Keratinocyte (primary cell): ENCODE measurements at regions not wholly inside any gene's neighbourhood (a gene's known extent, or its start where the extent isn't known, plus 50 kb on each side); places are given as distances from the start of the nearest gene placed in this dataset.

Source experiments
- DNase-seq: peaks from one replicate; pipeline ENCODE4 v3.0.0-alpha.2; 2011; ENCODE audit warnings: low read depth, missing footprints, low spot score
- FAIRE-seq: peaks from 2 replicates; lab custom pipeline; 2011; peaks lifted over from hg19 to GRCh38; lab: Jason Lieb, UNC
- H2AFZ ChIP-seq: 2 replicates; pipeline ENCODE4 v1.6.0; 2012; ENCODE audit warnings: low read length, control low read depth, inconsistent platforms; ENCODE audit not compliant: control insufficient read depth
- H3K27ac ChIP-seq: 2 replicates; pipeline ENCODE4 v1.5.1; 2011; ENCODE audit warnings: low read length; ENCODE audit not compliant: control insufficient read depth, insufficient read depth
- H3K27me3 ChIP-seq: 3 replicates; pipeline ENCODE4 v1.6.0; 2011; ENCODE audit warnings: low read length; ENCODE audit not compliant: control insufficient read depth, insufficient read depth; ENCODE audit errors: extremely low read depth
- H3K36me3 ChIP-seq, 2 experiments: 2 replicates in 1 of 2; 3 replicates in 1 of 2; pipeline ENCODE4 v1.5.1; 2011; ENCODE audit warnings: low read length in 2 of 2, mild to moderate bottlenecking in 1 of 2; ENCODE audit not compliant: control insufficient read depth in 2 of 2, insufficient read depth in 2 of 2; ENCODE audit errors: extremely low read depth in 1 of 2
- H3K4me1 ChIP-seq: 3 replicates; pipeline ENCODE4 v1.5.1; 2011; ENCODE audit warnings: low read length; ENCODE audit not compliant: control insufficient read depth, insufficient read depth; ENCODE audit errors: extremely low read depth
- H3K4me2 ChIP-seq: 3 replicates; pipeline ENCODE4 v1.6.0; 2011; ENCODE audit warnings: low read depth, low read length; ENCODE audit not compliant: control insufficient read depth, insufficient read depth; ENCODE audit errors: extremely low read depth
- H3K4me3 ChIP-seq, 3 experiments: fragments of 200-600 bp in 1 of 3; sonication (generic) in 1 of 3; 2 replicates in 2 of 3; 3 replicates in 1 of 3; pipeline ENCODE4 v1.5.1; 2011 to 2016; ENCODE audit warnings: low read length in 3 of 3, mild to moderate bottlenecking in 3 of 3, control low read depth in 2 of 3, inconsistent platforms in 1 of 3, low read depth in 1 of 3, mixed read lengths in 1 of 3, mixed run types in 1 of 3, moderate library complexity in 1 of 3; ENCODE audit not compliant: control insufficient read depth in 2 of 3, insufficient read depth in 2 of 3; ENCODE audit errors: extremely low read depth in 1 of 3
- H3K79me2 ChIP-seq: 2 replicates; pipeline ENCODE4 v1.6.0; 2012; ENCODE audit warnings: low read length; ENCODE audit not compliant: control insufficient read depth, insufficient read depth
- H3K9ac ChIP-seq: 3 replicates; pipeline ENCODE4 v1.6.0; 2011; ENCODE audit warnings: low read length; ENCODE audit not compliant: control insufficient read depth, insufficient read depth; ENCODE audit errors: extremely low read depth
- H3K9me1 ChIP-seq: 3 replicates; pipeline ENCODE4 v1.6.0; 2011; ENCODE audit warnings: low read length; ENCODE audit not compliant: control insufficient read depth, insufficient read depth; ENCODE audit errors: extremely low read depth
- H3K9me3 ChIP-seq: 2 replicates; pipeline ENCODE4 v1.5.1; 2012; ENCODE audit warnings: low read depth, low read length; ENCODE audit not compliant: control insufficient read depth
- H4K20me1 ChIP-seq: 3 replicates; pipeline ENCODE4 v1.6.0; 2011; ENCODE audit warnings: low read length; ENCODE audit not compliant: control insufficient read depth, insufficient read depth; ENCODE audit errors: extremely low read depth
- EZH2 ChIP-seq: IDR thresholded peaks from one replicate; pipeline ENCODE4 v1.6.1; 2012; ENCODE audit warnings: inconsistent platforms, mild to moderate bottlenecking, low read length, moderate library complexity
- dilution Hi-C: fragments of 300-500 bp; cut with MboI; formaldehyde crosslinking; loops from one replicate; pipeline ENCODE4 v1.7.0; 2020; ENCODE audit warnings: low sequenced_read_pairs; ENCODE audit not compliant: extremely low pct_ligation_motif_present
- TF ChIP-seq, protein P1 (sequence below), 3 experiments: IDR thresholded peaks in 1 of 3; conservative IDR thresholded peaks in 1 of 3; optimal IDR thresholded peaks in 1 of 3; 2 replicates in 2 of 3; 3 replicates in 1 of 3; pipeline versions ENCODE3 to v1.5.1; 2011; ENCODE audit warnings: low read length in 3 of 3, mild to moderate bottlenecking in 3 of 3, moderate library complexity in 2 of 3, control low read depth in 1 of 3, inconsistent platforms in 1 of 3; ENCODE audit not compliant: insufficient read depth in 2 of 3; ENCODE audit errors: extremely low read depth in 1 of 3

DNA sequence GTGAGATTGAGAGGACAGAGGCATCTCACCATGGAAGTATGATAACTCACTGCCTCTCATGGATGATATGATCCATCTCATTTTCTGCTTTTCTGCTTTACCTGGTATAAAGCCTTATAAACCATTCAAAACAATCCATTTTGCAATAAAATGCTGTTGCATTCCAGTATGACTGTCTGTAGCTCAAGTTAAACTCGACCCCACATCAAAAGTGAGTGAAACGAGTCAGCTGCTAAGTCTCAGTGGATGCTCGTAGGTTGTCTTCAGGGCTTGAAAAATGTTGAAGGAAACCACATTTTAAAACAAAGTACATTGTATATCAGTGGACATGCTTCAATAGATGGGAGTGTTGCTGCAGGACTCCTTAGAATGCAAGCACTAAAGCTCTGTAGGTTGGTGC lies 839.0 kb downstream of the TUSC7 start:
- H3K36me3 ChIP-seq: no peaks in the 10 kb centered on the region
- H3K4me2 ChIP-seq: no peak overlapping the region
- no peak overlapping the region for H3K4me3 ChIP-seq
- H3K4me1 ChIP-seq: peaks cover 5% of the 10 kb centered on the region
- TF ChIP-seq, protein P1, sequence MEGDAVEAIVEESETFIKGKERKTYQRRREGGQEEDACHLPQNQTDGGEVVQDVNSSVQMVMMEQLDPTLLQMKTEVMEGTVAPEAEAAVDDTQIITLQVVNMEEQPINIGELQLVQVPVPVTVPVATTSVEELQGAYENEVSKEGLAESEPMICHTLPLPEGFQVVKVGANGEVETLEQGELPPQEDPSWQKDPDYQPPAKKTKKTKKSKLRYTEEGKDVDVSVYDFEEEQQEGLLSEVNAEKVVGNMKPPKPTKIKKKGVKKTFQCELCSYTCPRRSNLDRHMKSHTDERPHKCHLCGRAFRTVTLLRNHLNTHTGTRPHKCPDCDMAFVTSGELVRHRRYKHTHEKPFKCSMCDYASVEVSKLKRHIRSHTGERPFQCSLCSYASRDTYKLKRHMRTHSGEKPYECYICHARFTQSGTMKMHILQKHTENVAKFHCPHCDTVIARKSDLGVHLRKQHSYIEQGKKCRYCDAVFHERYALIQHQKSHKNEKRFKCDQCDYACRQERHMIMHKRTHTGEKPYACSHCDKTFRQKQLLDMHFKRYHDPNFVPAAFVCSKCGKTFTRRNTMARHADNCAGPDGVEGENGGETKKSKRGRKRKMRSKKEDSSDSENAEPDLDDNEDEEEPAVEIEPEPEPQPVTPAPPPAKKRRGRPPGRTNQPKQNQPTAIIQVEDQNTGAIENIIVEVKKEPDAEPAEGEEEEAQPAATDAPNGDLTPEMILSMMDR (optimal IDR thresholded peaks at IDR 0.05 in 1 of 3, IDR thresholded peaks at IDR 0.05 in 1 of 3, conservative IDR thresholded peaks at IDR 0.05 in 1 of 3; ENCODE audit: extremely low read depth in 1 of 3, insufficient read depth in 2 of 3, low read length in 3 of 3): no peak
- H3K27me3 ChIP-seq: no peaks in the 10 kb centered on the region
- FAIRE-seq: no peak
- no peak overlapping the region for H3K9ac ChIP-seq
- H3K79me2 ChIP-seq: no peaks in the 10 kb centered on the region
- DNase-seq: no peak
- H3K27ac ChIP-seq: no peak overlapping the region
- H2AFZ ChIP-seq: no peak overlapping the region
- H4K20me1 ChIP-seq: no peaks in the 10 kb centered on the region
- H3K9me1 ChIP-seq: no peaks in the 10 kb centered on the region
- H3K9me3 ChIP-seq: no peaks in the 10 kb centered on the region
- dilution Hi-C loops: no loop called here

DNA sequence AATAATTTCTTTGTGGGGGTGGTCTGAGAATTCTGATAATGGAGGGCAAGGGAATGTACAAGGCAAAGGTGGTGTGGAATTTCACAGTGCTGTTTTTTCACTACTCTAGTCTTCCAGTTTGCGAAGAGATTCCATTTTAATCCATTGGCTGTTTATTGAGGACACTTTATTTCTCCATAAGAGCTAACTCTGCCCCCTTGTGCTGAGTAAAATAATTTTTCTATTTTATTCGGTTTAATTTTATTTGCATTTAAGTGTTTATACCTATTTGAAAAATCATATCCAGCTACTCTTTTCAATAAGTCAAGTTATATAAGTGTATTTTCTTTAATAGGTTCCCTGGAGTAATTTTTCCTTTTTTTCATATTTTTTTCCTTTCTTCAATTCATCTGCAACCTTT lies 840.1 kb downstream of the TUSC7 start:
- H3K9me3 ChIP-seq: no peaks in the 10 kb centered on the region
- TF ChIP-seq EZH2: no peak
- TF ChIP-seq, protein P1 (optimal IDR thresholded peaks at IDR 0.05 in 1 of 3, IDR thresholded peaks at IDR 0.05 in 1 of 3, conservative IDR thresholded peaks at IDR 0.05 in 1 of 3; ENCODE audit: extremely low read depth in 1 of 3, insufficient read depth in 2 of 3, low read length in 3 of 3): no peak
- no peak overlapping the region for H3K27ac ChIP-seq
- FAIRE-seq (no peak), DNase-seq (no peak)
- H3K27me3 ChIP-seq: no peaks in the 10 kb centered on the region
- dilution Hi-C loops: no loop called here
- no peak overlapping the region for H3K9ac ChIP-seq
- peaks cover 5% of the 10 kb centered on the region for H3K4me1 ChIP-seq
- no peak overlapping the region for H3K4me2 ChIP-seq
- H2AFZ ChIP-seq: no peak overlapping the region
- no peaks in the 10 kb centered on the region for H3K79me2 ChIP-seq
- no peaks in the 10 kb centered on the region for H3K9me1 ChIP-seq
- H3K36me3 ChIP-seq: no peaks in the 10 kb centered on the region
- H3K4me3 ChIP-seq: no peak overlapping the region
- H4K20me1 ChIP-seq: no peaks in the 10 kb centered on the region
